ENCODE measurements at regions not wholly inside any gene's neighbourhood (a gene's known extent, or its start where the extent isn't known, plus 50 kb on each side); places are given as distances from the start of the nearest gene placed in this dataset.

GRCh38 chr2:64888591-64889309 lies 100.4 kb upstream of the SLC1A4 start (continued):
- TF ChIP-seq, protein P1, sequence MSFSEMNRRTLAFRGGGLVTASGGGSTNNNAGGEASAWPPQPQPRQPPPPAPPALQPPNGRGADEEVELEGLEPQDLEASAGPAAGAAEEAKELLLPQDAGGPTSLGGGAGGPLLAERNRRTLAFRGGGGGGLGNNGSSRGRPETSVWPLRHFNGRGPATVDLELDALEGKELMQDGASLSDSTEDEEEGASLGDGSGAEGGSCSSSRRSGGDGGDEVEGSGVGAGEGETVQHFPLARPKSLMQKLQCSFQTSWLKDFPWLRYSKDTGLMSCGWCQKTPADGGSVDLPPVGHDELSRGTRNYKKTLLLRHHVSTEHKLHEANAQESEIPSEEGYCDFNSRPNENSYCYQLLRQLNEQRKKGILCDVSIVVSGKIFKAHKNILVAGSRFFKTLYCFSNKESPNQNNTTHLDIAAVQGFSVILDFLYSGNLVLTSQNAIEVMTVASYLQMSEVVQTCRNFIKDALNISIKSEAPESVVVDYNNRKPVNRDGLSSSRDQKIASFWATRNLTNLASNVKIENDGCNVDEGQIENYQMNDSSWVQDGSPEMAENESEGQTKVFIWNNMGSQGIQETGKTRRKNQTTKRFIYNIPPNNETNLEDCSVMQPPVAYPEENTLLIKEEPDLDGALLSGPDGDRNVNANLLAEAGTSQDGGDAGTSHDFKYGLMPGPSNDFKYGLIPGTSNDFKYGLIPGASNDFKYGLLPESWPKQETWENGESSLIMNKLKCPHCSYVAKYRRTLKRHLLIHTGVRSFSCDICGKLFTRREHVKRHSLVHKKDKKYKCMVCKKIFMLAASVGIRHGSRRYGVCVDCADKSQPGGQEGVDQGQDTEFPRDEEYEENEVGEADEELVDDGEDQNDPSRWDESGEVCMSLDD (CRISPR knock-in tag; IDR thresholded peaks at IDR 0.05; ENCODE audit: borderline replicate concordance), result no peak
- TF ChIP-seq TFAP4 (IDR thresholded peaks at IDR 0.05; ENCODE audit: borderline replicate concordance, low read depth) (no peak), GATA4 (IDR thresholded peaks at IDR 0.05; ENCODE audit: borderline replicate concordance, low read depth) (no peak), MYPOP (CRISPR knock-in tag; IDR thresholded peaks at IDR 0.05) (no peak), DNMT3B (CRISPR knock-in tag; conservative IDR thresholded peaks at IDR 0.05) (no peak), DR1 (CRISPR knock-in tag; IDR thresholded peaks at IDR 0.05) (no peak), ZNF33B (CRISPR knock-in tag; IDR thresholded peaks at IDR 0.05) (no peak), ADNP (CRISPR knock-in tag; IDR thresholded peaks at IDR 0.05) (no peak), EZH2 (conservative IDR thresholded peaks at IDR 0.05; ENCODE audit: low read depth, low read length) (no peak), ZBTB46 (CRISPR knock-in tag; IDR thresholded peaks at IDR 0.05; ENCODE audit: borderline replicate concordance) (no peak), SYNCRIP (IDR thresholded peaks at IDR 0.05; ENCODE audit: insufficient read depth, low read depth, low read length) (no peak), ZNF557 (CRISPR knock-in tag; IDR thresholded peaks at IDR 0.05) (no peak), MTF2 (CRISPR knock-in tag; IDR thresholded peaks at IDR 0.05; ENCODE audit: borderline replicate concordance) (no peak), PRPF4 (IDR thresholded peaks at IDR 0.05; ENCODE audit: low read depth, low read length, poor library complexity, severe bottlenecking) (no peak), ZNF7 (CRISPR knock-in tag; IDR thresholded peaks at IDR 0.05) (peak; percentile 96), ZMYM4 (CRISPR knock-in tag; IDR thresholded peaks at IDR 0.05) (no peak), ELF3 (CRISPR knock-in tag; IDR thresholded peaks at IDR 0.05) (no peak), CEBPB (IDR thresholded peaks at IDR 0.05; ENCODE audit: borderline replicate concordance, low read depth, low read length) (peak; percentile 96), ZNF235 (CRISPR knock-in tag; IDR thresholded peaks at IDR 0.05; ENCODE audit: borderline replicate concordance) (no peak), NFKB2 (CRISPR knock-in tag; IDR thresholded peaks at IDR 0.05; ENCODE audit: borderline replicate concordance) (no peak), NR2F2 (IDR thresholded peaks at IDR 0.05; ENCODE audit: borderline replicate concordance, low read depth) (no peak), ZNF800 (CRISPR knock-in tag; IDR thresholded peaks at IDR 0.05) (no peak)

Data from HepG2 (cell line).